RWPE1 (cell line): ENCODE measurements at regions not wholly inside any gene's neighbourhood (a gene's known extent, or its start where the extent isn't known, plus 50 kb on each side); places are given as distances from the start of the nearest gene placed in this dataset.

Source experiments
- CTCF ChIA-PET: fragments of 350-600 bp; sonication (Branson Sonifier 250); formaldehyde crosslinking; extraction: SDS; loops from one replicate; lab custom pipeline; 2021; lab: Yijun Ruan, JAX
- POLR2A ChIA-PET: fragments of 400-600 bp; formaldehyde crosslinking; extraction: SDS; loops from one replicate; lab custom pipeline; 2020; ENCODE audit warnings: antibody characterized with exemption; ENCODE audit not compliant: low non-redundant PET; lab: Yijun Ruan, JAX
- DNase-seq: peaks from one replicate; pipeline ENCODE4 v3.0.0; 2012; ENCODE audit warnings: low spot score
- H3K27ac ChIP-seq: fragments of 450-650 bp; 2 replicates; pipeline ENCODE4 v1.5.1; 2017
- TF ChIP-seq, protein P1 (sequence below): fragments of 450-650 bp; conservative IDR thresholded peaks from 2 replicates; pipeline ENCODE4 v1.5.1; 2017; ENCODE audit warnings: low read depth, mild to moderate bottlenecking

DNA sequence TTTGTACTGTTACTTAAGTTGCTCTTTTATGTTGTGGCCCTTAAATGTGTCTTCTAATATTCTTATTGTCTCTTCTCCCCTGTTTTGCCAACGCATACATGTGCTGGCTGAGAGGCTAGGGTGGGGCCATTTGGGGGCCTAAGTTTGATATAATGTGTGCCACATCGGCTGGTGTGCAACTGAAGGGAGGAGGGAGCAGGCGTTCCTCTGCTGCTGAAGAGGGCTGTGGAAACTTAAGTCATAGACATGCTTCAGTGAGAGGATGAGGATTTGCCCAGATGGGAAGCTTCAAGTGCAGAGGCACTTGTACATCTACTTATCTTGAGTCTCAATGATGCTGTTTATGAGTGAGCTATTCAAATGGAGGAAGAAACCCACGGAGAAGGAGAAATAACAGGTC, 630.6 kb downstream of the LMO4 start:
- ChIA-PET CTCF (interaction anchor here (0.6 kb wide), 1 partner anchor 275 kb away, joined by 4 read pairs; no protein-coding TSS in a partner anchor), POLR2A (no interaction called here)
- no peak for DNase-seq
- no peak overlapping the region for H3K27ac ChIP-seq
- TF ChIP-seq, protein P1, sequence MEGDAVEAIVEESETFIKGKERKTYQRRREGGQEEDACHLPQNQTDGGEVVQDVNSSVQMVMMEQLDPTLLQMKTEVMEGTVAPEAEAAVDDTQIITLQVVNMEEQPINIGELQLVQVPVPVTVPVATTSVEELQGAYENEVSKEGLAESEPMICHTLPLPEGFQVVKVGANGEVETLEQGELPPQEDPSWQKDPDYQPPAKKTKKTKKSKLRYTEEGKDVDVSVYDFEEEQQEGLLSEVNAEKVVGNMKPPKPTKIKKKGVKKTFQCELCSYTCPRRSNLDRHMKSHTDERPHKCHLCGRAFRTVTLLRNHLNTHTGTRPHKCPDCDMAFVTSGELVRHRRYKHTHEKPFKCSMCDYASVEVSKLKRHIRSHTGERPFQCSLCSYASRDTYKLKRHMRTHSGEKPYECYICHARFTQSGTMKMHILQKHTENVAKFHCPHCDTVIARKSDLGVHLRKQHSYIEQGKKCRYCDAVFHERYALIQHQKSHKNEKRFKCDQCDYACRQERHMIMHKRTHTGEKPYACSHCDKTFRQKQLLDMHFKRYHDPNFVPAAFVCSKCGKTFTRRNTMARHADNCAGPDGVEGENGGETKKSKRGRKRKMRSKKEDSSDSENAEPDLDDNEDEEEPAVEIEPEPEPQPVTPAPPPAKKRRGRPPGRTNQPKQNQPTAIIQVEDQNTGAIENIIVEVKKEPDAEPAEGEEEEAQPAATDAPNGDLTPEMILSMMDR: no peak

DNA sequence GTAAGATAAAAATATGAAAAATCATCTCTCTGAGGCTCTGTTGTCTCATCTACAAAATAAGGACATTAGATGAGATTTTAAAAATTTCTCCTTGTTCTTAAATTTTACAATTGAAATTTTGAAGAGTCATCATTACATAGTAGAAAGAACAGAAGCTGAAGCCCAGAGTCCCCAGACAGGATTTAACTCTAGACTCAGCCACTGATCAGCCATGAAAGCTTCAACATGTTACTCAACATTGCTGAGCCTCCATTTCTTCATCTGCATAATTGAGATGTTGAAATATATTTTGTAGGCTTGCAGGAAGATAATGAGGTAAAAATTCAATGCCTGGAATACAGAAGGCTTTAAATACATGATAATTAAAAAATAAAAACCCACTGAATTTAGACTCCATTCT, 633.3 kb downstream of the LMO4 start:
- no peak for DNase-seq
- POLR2A ChIA-PET: no interaction called here
- CTCF ChIA-PET: interaction anchor here (0.7 kb wide), 1 partner anchor 28 kb away, joined by 4 read pairs; no protein-coding TSS in a partner anchor
- no peak overlapping the region for H3K27ac ChIP-seq
- TF ChIP-seq, protein P1: no peak

DNA sequence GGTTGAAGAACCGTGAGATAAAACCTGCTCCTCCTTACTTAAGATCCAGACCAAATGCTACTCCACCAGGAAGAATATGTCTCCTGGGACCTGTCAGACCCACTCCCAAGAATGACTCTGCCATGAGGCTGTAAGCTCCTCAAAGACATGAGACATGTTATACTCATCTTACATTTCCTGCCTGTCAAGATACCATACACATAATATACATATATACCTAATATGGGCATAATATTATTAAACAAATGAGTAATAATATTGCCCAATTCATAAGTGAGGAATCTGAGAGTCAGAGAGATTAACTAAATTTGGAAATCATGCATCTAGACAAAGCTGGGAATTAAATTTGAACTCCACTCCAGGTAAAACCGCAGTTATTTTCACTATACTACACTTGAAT, 634.9 kb downstream of the LMO4 start:
- DNase-seq: peak; percentile 34
- ChIA-PET POLR2A (no interaction called here), CTCF (no interaction called here)
- TF ChIP-seq, protein P1: no peak
- no peak overlapping the region for H3K27ac ChIP-seq

DNA sequence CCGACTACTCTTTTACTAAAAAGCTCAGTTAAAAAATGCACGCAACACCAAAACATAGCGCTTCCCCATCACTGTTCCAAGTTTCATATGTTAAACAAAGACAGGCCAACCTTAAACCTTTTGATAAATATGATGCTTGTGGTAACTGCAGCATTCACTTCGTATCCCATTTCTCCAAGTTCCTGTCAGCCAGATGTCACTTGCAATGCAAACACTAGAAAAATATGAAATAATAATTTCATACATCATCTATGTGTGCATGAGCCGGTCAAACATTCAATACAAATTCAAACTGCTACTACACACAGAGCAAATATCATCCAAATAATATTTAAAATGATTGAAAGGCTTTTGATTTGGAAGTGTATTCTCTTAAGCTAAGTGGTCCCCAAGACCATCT, 636.5 kb downstream of the LMO4 start:
- DNase-seq: no peak
- H3K27ac ChIP-seq: no peak overlapping the region
- TF ChIP-seq, protein P1: no peak
- POLR2A ChIA-PET: no interaction called here
- CTCF ChIA-PET: interaction anchor here (1.2 kb wide), 1 partner anchor 12 kb away, joined by 3 read pairs; no protein-coding TSS in a partner anchor

DNA sequence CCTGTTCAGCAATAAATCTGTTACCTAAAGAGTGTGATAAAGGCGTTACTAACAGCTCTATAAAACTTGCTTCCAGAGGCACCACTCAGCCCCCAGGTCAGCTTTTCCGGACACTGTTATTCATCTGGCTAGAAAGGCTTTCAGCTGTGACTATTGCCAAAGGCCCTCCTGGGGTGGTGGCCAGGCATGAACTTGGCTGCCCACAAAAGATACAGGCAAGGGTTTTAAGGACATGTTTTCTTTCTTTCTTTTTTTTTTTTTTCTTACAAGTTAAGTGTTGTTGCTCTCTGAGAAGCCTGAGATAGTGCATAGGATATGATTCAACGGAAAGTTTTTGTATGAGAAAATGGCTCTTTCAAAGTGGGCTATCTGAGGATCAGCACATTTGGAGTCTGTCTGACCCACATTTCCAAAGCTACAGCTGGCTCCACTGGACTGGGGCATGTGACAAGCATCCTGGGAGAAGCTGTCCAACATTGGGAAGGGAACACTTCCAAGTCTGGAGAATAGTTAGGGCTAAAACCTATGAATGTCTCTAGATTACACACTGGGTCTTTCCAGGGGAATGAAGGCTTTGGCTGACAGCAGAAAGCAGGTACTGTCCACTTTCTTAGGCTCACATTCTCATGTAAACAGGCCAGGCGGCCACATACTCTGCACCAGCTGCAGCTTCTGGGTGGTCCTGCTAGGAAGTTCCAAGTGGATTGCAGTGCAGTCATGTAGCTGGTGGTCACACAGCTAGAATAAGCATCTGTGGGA, 639.7 kb downstream of the LMO4 start:
- no peak overlapping the region for H3K27ac ChIP-seq
- DNase-seq: no peak
- ChIA-PET POLR2A (no interaction called here), CTCF (interaction anchor here (0.6 kb wide), 2 partner anchors 54 to 531 kb away, joined by 3 to 4 read pairs; no protein-coding TSS in a partner anchor)
- TF ChIP-seq, protein P1: no peak

DNA sequence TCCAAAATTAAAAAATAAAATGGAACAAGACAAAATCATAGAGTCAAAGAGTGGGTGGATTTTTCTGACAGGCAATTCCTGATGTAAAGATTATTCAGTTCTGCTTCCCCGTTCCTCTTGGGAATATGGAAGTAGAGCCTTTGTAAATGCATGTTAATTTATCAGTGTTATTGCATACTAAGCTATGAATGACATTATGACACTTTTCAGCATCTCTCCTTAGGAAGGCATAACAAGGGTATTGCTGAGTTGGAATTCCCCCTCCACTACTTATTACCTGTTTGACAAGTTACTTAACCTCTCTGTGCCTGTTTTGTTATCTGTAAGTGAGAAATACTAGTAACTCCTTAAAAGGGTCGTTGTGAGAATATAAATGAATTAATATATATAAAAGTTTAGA, 640.4 kb downstream of the LMO4 start:
- CTCF ChIA-PET: interaction anchor here (0.6 kb wide), 1 partner anchor 55 kb away, joined by 4 read pairs; no protein-coding TSS in a partner anchor
- no peak overlapping the region for H3K27ac ChIP-seq
- TF ChIP-seq, protein P1: no peak
- POLR2A ChIA-PET: no interaction called here
- no peak for DNase-seq
